Central memory CD8-positive, alpha-beta T cell (primary cell): ENCODE measurements at regions not wholly inside any gene's neighbourhood (a gene's known extent, or its start where the extent isn't known, plus 50 kb on each side); places are given as distances from the start of the nearest gene placed in this dataset.

Source experiments
- ATAC-seq: fragments of 150-1000 bp; cut with Tn5 transposase; replicated peaks from 2 replicates; pipeline ENCODE4 v1.10.0; 2022; ENCODE audit warnings: mild to moderate bottlenecking, moderate FRiP score, moderate number of reproducible peaks; ENCODE audit not compliant: poor library complexity, severe bottlenecking; ENCODE audit errors: extremely low read depth
- DNase-seq, 2 donors: peaks; one replicate each; pipeline ENCODE4 v3.0.0; 2021; ENCODE audit warnings: low spot score in 2 of 2
- H3K27ac Mint-ChIP-seq: one replicate; pipeline ENCODE4 v1.8.0; 2022; ENCODE audit warnings: low read depth, mild to moderate bottlenecking, moderate library complexity, mixed read lengths
- H3K27me3 Mint-ChIP-seq: one replicate; pipeline ENCODE4 v1.8.0; 2022; ENCODE audit warnings: mixed read lengths
- H3K36me3 Mint-ChIP-seq: one replicate; pipeline ENCODE4 v1.8.0; 2022; ENCODE audit warnings: mild to moderate bottlenecking, moderate library complexity, mixed read lengths; ENCODE audit not compliant: insufficient read depth
- H3K4me1 Mint-ChIP-seq: one replicate; pipeline ENCODE4 v1.8.0; 2022; ENCODE audit warnings: mixed read lengths
- H3K4me3 Mint-ChIP-seq: one replicate; pipeline ENCODE4 v1.8.0; 2022; ENCODE audit warnings: mild to moderate bottlenecking, moderate library complexity, mixed read lengths
- H3K9me3 Mint-ChIP-seq: one replicate; pipeline ENCODE4 v1.8.0; 2022; ENCODE audit warnings: mixed read lengths

GRCh38 chr22:47293368-47294221, 531.1 kb downstream of the TBC1D22A start:
- Mint-ChIP-seq H3K4me3 (no peak overlapping the region), H3K4me1 (no peaks in the 10 kb centered on the region), H3K9me3 (no peaks in the 10 kb centered on the region), H3K27ac (no peak overlapping the region), H3K36me3 (no peaks in the 10 kb centered on the region), H3K27me3 (peaks cover 58% of the 10 kb centered on the region)
- ATAC-seq: no peak
- DNase-seq: no peak

GRCh38 chr22:47292546-47293320, 530.3 kb downstream of the TBC1D22A start:
- ATAC-seq (no peak), DNase-seq (no peak)
- Mint-ChIP-seq H3K27ac (no peak overlapping the region), H3K9me3 (no peaks in the 10 kb centered on the region), H3K36me3 (no peaks in the 10 kb centered on the region), H3K4me1 (no peaks in the 10 kb centered on the region), H3K4me3 (no peak overlapping the region), H3K27me3 (peaks cover 62% of the 10 kb centered on the region)

- no peaks in the 10 kb centered on the region for H3K9me3 Mint-ChIP-seq
- H3K36me3 Mint-ChIP-seq: no peaks in the 10 kb centered on the region
- DNase-seq (no peak), ATAC-seq (no peak)
- no peaks in the 10 kb centered on the region for H3K4me1 Mint-ChIP-seq
- no peak overlapping the region for H3K27ac Mint-ChIP-seq
- no peak overlapping the region for H3K4me3 Mint-ChIP-seq
- peaks cover 61% of the 10 kb centered on the region for H3K27me3 Mint-ChIP-seq
Observed at GRCh38 chr22:47291565-47292495, 529.4 kb downstream of the TBC1D22A start.

- Mint-ChIP-seq H3K36me3 (no peaks in the 10 kb centered on the region), H3K9me3 (no peaks in the 10 kb centered on the region), H3K27ac (no peak overlapping the region), H3K4me1 (no peaks in the 10 kb centered on the region), H3K27me3 (peaks cover 51% of the 10 kb centered on the region), H3K4me3 (no peak overlapping the region)
- ATAC-seq: no peak
- DNase-seq: no peak
Observed at GRCh38 chr22:47290706-47291430, 528.4 kb downstream of the TBC1D22A start.

DNA sequence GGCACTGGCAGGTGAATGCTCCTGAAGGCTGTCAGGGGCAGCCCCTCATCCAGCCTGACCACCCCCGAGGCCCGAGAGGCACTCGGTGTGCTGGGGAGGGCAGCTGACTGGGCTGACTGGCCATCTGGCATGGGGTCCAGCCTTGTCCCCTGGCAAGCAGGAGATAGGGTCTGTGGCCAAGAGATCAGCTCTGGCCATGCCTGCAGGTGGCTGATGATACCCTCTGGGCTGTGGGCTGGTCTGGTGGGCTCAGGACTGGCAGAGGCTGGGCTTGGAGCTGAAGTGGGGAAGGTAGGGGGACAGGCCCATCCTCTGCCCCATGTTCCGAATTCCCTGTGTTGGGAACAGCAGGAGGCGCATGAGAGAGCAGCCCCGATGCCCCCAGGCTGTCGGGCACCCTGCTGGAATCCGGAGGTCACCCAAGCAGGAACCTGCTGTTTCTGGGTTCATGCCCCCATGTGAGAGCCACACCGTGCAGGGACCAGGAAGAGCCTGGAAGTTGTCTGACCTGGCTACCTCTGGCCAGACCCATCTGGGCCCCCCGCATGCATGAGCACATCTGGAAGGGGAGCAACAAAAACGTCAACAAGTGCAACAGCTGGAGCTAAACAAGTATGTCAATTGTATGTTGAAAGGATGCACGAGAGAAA, 527.0 kb downstream of the TBC1D22A start:
- Mint-ChIP-seq H3K4me3 (no peak overlapping the region), H3K27me3 (peaks cover 39% of the 10 kb centered on the region), H3K9me3 (no peaks in the 10 kb centered on the region), H3K27ac (no peak overlapping the region), H3K36me3 (no peaks in the 10 kb centered on the region), H3K4me1 (no peaks in the 10 kb centered on the region)
- no peak for DNase-seq
- no peak for ATAC-seq

DNA sequence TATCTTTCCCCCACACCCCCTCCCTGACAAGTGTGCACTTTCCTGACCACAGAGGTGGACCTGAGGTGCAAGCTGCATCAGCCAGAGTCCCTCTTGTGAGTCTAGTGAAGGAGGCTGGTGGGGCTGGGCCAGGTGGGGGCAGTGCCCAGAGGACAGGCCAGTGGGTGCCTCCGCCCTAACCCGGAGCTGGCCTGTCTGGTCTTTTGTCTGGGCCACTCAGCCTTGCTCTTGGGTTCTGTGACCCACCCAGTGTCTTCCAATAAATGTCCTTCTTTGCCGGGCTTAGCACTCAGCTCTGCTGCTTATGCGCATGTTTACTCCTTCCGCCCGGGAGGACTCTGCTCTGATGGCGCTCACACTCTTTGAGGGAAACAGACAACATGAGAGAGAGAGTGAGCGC, 526.2 kb downstream of the TBC1D22A start:
- ATAC-seq (no peak), DNase-seq (no peak)
- Mint-ChIP-seq H3K4me3 (no peak overlapping the region), H3K27ac (no peak overlapping the region), H3K9me3 (no peaks in the 10 kb centered on the region), H3K27me3 (peaks cover 31% of the 10 kb centered on the region), H3K4me1 (no peaks in the 10 kb centered on the region), H3K36me3 (no peaks in the 10 kb centered on the region)

- Mint-ChIP-seq H3K4me1 (no peaks in the 10 kb centered on the region), H3K27ac (no peak overlapping the region), H3K27me3 (peaks cover 33% of the 10 kb centered on the region), H3K4me3 (no peak overlapping the region), H3K36me3 (no peaks in the 10 kb centered on the region), H3K9me3 (no peaks in the 10 kb centered on the region)
- ATAC-seq: no peak
- no peak for DNase-seq
Observed at GRCh38 chr22:47287516-47287915, 525.1 kb downstream of the TBC1D22A start.

- H3K9me3 Mint-ChIP-seq: no peaks in the 10 kb centered on the region
- no peak overlapping the region for H3K27ac Mint-ChIP-seq
- no peaks in the 10 kb centered on the region for H3K36me3 Mint-ChIP-seq
- ATAC-seq (no peak), DNase-seq (no peak)
- peaks cover 33% of the 10 kb centered on the region for H3K27me3 Mint-ChIP-seq
- H3K4me1 Mint-ChIP-seq: no peaks in the 10 kb centered on the region
- no peak overlapping the region for H3K4me3 Mint-ChIP-seq
Observed at GRCh38 chr22:47286590-47286989, 524.1 kb downstream of the TBC1D22A start.

GRCh38 chr22:47285981-47286380, 523.5 kb downstream of the TBC1D22A start:
- H3K27ac Mint-ChIP-seq: no peak overlapping the region
- ATAC-seq: no peak
- no peak for DNase-seq
- H3K4me3 Mint-ChIP-seq: no peak overlapping the region
- H3K9me3 Mint-ChIP-seq: no peaks in the 10 kb centered on the region
- no peaks in the 10 kb centered on the region for H3K36me3 Mint-ChIP-seq
- no peaks in the 10 kb centered on the region for H3K4me1 Mint-ChIP-seq
- peaks cover 33% of the 10 kb centered on the region for H3K27me3 Mint-ChIP-seq

- H3K36me3 Mint-ChIP-seq: no peaks in the 10 kb centered on the region
- H3K9me3 Mint-ChIP-seq: no peaks in the 10 kb centered on the region
- no peak for ATAC-seq
- no peak overlapping the region for H3K4me3 Mint-ChIP-seq
- no peaks in the 10 kb centered on the region for H3K4me1 Mint-ChIP-seq
- DNase-seq: no peak
- no peak overlapping the region for H3K27ac Mint-ChIP-seq
- H3K27me3 Mint-ChIP-seq: peaks cover 33% of the 10 kb centered on the region
Observed at GRCh38 chr22:47284822-47285221, 522.4 kb downstream of the TBC1D22A start.

GRCh38 chr22:47284360-47284759, 521.9 kb downstream of the TBC1D22A start:
- Mint-ChIP-seq H3K4me3 (no peak overlapping the region), H3K9me3 (no peaks in the 10 kb centered on the region), H3K36me3 (no peaks in the 10 kb centered on the region), H3K27me3 (peaks cover 31% of the 10 kb centered on the region), H3K27ac (no peak overlapping the region), H3K4me1 (no peaks in the 10 kb centered on the region)
- ATAC-seq: no peak
- no peak for DNase-seq
